GM19351 (cell line): ENCODE measurements at regions not wholly inside any gene's neighbourhood (a gene's known extent, or its start where the extent isn't known, plus 50 kb on each side); places are given as distances from the start of the nearest gene placed in this dataset.
"Not testable (repeated sequence)": the region's sequence is repeated elsewhere in the genome, so short reads cannot be mapped to it uniquely, and the experiment has no call there.

Experiments used
- ATAC-seq: cut with Tn5 transposase; IDR thresholded peaks from one replicate; pipeline ENCODE4 v1.9.1; 2021; ENCODE audit warnings: mild to moderate bottlenecking, moderate library complexity; ENCODE audit not compliant: unreplicated experiment

DNA sequence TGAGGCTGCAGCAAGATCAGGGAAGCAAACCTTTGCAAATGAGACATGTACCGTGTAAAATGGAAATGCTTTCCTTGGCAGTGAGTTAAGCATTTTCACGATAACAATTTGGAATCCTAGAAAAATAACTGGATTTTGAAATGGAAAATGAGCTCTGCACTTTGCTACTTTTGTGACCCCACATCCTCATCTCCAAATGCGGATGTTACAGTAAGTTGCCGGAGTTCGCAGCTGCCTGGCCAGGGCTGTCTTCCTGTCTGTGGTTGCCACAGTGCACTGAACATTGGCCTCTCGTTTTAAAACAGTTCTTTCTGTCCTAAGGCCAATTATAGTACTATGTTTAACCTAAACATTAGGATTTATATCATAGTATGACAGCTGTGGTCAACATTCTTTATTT is 136.2 kb upstream of the FZD8 start:
- no peak for ATAC-seq

DNA sequence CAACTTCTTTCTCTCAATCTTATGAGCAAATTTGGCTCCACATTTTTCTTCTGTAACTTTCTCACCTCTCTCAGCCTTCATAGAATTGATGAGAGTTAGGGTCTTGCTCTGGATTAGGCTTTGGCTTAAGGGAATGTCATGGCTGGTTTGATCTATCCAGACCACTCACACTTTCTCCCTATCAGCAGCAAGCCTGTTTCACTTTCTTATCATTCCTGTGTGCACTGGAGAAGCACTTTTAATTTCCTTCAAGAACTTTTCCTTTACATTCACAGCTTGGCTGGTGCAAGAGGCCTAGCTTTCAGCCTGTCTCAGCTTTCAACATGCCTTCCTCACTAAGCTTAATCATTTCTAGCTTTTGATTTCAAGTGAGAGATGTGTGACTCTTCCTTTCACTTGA is 134.5 kb upstream of the FZD8 start:
- not testable (repeated sequence) for ATAC-seq

DNA sequence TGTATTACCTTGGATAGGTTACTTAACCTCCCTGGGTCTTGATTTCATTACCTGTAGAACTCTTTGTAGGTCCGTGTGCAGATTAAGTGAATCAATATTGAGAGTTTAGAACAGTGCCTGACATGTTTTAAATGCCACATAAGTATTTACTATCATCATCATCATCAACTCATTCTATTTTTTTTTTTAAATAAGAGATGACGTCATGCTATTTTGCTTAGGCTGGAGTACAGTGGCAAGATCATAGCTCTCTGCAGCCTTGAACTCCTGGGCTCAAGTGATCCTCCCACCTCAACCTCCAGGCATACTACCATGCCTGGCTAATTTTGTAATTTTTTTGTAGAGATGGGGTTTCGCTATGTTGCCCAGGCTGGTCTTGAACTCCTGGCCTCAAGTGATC is 132.0 kb upstream of the FZD8 start:
- no peak for ATAC-seq

DNA sequence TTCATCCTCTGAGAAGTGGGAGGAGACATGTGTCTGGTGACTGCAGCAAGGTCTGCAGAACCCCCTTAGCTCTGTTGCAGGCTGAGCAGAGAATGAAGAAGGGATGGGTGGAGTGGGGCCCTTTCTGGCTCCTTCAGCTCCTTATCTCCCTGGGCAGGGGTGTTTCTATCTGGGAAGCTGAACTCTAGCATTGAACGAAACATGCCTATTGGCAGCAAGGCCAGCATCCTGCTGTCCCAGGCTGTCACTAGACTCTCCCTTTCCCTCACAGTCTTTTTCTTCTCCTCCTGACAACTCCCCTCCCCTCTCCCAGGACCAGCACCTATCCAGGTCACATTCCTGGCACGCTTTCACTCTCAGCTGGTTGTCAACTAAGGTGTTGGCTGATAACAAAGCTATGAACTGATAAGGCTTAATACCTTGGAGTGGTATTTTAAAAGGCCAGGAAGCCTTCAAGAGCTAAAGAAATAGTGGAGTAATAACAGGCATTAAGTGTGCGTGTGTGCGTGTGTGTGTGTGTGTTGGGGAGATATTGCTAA is 128.8 kb upstream of the FZD8 start:
- ATAC-seq, result no peak

DNA sequence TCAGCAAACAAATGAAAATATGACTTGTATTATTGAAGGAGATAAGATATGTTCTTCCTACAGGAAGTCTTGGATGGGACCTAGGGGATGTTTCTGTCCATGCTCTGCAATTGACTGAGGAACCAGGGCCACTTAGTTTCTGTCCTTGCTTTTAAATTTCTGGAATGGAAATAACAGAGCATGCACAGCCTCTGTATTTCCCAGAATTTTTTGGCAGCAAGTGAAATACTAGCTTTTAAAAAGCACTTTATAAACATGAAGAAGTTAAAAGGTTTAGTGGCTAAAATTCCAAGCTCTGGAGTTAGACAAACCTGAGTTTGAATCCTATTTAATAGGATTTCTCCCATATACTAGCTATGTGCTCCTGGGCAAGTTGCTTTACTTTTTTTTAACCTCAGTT is 127.7 kb upstream of the FZD8 start:
- no peak for ATAC-seq

DNA sequence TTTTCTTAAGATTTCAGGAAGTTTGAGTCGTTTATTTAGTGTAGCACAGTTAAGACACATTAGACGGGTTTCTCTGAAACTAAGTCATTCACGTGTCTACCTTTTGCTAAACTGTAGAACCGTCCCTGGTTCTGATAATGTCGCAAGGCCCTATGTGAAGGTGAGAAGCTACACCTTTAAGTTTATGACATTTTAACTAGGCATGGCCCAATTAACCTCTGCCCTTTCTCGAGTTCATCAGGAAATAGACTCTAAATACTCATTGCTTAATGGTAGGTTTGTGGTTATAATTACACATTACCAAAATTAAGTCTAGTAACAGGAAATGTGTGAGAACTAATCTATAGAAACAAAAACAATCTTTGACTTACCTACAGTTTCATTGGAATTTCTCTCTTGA is 126.6 kb upstream of the FZD8 start:
- no peak for ATAC-seq

DNA sequence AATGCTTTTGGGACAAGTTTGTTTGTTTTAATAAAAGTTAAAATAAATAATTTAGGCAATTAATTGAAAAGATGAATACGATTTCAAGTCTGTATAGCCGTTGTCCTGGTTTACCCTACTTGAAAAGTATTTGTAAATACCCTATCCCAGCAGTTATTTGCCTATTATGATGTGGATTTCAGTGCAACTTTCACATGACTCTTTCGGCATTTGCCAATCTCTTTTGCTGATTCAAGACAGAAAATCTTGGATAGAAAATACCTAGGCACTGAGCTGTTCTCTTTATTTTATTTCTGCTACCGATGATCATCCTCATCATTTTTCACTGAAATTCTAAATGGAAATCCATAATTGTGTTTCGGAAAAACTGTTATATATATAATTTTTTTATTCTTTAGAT is 125.9 kb upstream of the FZD8 start:
- ATAC-seq, result no peak

DNA sequence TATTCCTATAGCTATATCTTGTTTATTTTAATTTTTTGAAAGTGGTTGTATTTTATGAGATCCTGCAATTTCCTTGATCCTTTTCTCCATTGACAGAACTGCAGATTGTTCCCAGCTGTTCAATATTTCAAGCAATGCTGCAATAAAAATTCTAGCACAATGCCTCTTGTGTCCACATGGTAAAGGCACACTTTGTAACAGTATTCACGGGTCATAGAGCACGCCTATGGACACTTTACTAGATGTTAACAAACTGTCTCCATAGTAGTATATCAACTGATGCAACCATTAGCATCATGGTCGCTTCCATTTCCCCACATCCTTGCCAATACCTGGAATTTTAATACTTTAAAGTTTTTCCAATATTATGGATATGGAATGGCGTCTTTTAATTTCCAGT is 123.9 kb upstream of the FZD8 start:
- ATAC-seq, result no peak

DNA sequence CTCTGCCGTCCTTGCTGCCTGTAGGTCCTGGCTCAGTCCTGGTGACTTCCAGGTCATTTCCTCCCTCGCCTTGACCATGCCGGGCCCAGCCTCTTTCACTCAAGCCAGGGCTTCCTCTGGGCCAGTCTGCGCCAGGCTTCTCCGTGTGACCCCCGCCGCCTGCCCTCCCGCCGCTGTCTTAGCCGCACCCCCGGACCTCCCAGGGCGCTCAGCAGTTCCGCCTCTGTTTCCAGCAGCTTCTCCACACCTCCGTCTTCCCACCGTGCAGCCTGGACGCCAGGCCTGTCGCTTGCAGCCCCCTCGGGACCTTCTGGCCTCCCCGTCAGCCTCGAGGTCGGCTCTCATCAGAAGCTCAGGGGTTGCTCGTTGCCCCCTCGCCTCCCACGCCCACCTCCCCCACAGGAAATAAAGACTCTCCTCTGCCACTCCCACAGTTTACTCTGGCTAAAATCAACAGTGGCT is 123.0 kb upstream of the FZD8 start:
- ATAC-seq, result no peak

DNA sequence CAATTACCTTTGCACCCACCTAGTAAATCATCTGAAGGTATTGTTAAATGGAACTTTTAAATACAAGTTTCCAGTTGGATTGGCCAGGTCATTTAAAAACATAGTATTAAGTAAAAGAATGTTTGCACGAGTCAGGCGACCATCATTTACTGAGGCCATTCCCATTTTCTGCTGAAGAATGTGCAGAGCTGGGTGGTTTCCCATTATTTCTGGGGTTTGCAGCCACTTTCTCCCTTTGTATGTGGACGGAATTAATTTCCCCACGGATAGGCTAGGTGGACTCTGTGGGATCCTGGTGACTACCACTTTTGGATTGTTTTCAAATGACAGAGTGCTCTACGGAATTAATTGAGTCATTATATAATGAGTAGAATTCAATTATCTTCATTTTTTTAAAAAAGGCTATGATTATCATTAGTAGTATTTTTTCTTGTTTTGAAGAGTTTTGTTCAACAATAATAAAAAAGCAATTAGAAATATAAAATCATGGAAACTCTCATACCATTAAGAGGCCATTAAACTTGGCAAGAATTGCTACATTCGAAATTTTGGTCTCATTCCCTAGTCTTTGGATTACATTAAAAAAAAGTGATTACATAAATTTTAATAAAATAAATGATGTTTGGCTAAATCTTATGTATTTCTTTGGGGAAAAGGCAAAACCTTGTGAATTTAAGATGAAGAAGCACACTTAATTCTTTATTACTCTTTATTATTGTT is 120.4 kb upstream of the FZD8 start:
- no peak for ATAC-seq

DNA sequence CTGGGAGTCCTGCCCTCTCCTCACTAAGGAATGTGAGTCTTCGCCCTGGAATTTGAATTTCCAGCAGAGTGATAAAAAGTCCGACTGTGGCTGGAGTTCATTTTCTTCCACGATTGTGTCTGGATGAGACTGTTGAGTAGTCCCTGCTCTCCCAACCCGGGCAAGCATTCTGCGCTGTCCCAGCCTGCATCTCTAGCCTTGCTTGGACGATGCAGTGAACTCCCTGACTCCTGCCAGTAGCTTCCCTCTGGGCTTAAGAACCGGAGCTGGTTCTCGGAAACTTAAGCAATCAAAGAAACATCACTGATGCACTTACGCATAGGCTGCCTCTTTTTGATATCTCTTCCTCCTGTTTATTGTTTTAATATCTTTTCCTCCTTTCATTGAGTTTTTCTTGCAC is 116.0 kb upstream of the FZD8 start:
- ATAC-seq, result no peak

DNA sequence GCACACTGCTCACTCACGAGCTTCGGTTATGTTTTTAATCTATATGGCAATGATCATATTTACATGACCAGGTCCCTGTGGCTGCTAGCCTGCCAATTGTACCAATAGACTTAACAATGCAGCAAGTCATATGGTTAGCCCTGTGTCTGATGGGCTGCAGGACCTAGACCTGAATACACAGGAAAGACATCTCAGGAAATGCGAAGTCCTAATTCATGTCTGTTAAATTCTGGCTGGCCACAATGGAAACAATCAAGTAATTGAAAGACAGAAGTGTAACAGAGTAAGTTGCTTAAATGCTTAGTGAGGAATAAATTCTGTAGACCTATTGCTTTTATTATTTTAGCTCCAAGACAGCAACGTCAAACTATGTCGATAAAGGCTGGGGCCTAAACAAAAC is 112.4 kb upstream of the FZD8 start:
- ATAC-seq, result no peak

DNA sequence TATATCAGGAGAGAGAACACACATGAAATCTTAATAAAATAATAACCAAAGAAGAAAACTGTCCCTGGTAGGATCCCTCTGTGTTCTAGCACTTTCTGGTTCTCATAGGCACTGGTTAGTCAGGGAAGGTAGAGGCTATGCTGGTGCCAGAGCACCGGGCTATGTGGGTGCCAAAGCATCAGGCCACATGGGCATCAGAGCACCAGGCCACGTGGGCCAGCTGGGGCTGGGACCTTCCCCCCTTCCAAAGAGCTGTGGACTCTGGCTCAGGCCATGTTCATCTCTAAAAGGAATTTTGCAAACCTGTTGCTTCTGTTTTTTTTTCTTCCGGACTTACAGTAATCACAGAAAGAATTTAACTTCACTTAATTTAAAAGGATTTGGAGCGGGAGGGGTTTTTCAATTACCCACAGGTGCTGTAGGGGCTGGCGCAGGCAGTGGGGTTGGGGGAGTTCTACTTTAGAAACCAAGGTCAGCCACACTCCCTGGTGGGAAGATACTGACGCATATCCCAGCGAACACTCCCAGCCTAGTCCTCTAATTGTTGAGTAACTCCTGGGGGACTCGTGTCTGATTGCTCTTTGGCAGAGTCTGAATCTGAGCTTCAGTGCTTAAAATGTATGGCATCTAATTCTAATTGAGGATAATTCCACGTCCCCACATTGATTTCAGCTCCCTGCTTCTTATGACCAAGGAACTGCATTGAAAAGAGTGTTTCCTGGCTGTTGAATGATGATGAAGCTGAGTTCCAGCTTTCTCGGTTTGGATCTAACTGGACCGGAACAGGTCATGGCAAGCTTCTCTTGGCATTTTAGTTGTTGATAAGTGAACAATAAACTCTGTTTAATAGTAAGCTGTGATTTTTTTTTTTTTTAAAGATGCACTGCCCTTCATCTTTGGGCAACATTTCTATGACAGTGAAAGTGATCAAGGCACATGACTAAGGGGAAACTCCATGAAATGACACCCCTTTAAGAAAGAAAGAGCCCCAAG is 110.7 kb upstream of the FZD8 start:
- no peak for ATAC-seq

DNA sequence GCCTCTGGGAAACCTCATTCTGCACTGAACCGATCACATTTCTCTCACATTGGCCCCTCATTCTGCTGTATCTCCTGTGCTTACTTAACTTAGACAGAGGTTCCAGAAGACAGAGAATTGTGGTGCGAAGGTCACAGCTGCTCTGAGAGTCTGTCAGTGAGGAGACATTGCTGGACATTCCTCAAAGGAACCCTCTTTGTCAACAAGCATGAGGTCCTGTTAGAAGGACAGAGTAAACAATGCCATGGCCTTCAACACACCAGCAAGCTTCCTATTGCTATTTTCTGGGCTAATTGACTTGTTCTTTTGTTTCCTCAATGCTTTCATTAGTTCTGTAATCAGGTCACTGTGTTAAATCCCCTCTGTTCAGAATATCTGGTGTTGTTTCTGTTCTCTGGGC is 109.3 kb upstream of the FZD8 start:
- no peak for ATAC-seq

DNA sequence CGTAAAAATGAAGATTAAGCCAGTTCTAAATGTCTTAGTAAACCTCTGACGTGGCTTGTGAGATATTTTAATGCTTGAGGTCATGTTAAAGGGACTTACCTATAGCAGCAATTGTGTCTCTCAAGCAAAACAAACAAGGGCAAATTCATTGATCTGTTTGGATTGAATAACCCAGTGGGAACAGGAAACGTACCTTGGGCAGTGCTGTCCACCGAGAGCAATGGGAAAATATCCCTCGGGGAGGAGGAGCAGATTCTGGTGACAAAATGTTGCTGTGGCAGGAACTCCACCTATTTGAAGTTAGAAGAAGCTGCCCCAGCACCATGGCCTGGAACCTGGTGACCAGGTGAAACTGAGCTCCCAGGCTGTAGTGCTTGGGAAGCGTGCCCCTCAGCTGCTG is 107.1 kb upstream of the FZD8 start:
- ATAC-seq, result no peak

DNA sequence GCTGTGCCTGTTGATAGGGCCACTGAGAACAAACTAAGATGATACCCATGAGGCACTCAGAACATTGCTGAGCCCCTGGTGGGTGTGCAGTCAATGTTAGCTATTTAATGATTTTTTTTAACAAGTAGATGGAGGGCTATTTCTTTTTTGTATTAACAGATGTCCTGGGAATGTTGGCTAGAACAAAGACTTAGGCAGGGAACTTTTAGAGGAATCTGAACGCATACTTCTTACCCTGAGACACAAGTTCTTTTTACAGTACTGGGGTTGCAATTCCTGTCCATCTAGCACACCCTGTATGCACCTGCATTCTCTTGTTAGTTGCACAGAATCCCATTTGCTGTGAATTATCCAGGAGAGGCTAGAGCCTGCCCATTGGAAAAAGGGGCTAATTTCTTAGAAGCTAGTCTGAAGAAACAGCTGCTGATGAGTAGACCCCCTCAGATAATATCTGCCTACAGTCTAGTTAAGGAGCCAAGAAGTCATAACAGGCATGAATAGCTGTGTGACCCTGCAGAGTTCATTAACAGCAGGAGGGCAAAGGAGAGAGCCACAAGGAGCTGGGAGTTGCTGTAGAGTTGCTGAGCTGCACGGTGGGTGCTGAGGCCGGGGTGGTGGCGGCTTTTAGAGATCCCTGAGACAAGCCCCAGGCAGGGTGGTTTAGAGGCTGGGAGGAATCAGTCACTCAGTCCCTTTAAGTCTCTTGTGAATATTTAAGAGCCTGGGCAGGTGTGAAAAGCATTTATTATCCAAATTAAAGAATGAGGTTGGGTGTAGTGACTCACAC is 103.7 kb upstream of the FZD8 start:
- ATAC-seq, result no peak

DNA sequence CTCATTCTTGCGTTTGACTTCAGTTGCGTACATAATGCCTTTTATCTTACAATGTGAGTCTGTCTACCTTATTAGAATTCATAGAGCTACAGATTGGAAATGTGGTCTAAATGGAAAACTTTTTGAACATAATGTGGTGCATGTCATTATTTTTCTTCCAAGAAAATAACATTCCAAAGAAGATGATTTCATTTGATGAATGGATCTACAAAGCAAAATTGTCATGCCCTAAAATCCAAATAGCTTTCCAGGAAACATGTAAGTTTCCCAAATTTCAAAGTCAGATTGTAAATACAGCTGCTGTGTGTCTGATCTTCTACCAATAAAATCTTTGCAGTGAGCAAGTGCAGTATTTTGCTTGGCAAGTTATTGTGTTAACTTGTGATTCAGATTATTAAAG is 101.8 kb upstream of the FZD8 start:
- ATAC-seq, result no peak

DNA sequence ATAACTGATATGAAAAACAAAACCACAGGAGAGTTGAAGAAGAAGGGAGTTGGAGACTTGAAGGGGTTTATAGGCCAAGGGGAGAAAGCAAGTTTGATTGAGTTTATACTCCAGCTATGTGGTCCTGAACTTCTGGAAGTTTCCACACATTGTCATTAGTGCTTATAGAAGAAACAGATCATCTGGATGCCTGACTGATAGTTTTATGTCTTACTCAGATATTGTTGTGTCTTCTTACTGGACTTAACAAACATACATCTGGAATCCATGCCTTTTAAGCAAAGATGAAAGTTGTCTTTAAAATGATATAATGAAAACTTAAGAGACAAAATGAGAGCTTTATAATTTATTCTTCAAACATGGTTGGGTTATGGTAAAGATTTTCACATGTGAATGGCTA is 101.3 kb upstream of the FZD8 start:
- ATAC-seq, result no peak

DNA sequence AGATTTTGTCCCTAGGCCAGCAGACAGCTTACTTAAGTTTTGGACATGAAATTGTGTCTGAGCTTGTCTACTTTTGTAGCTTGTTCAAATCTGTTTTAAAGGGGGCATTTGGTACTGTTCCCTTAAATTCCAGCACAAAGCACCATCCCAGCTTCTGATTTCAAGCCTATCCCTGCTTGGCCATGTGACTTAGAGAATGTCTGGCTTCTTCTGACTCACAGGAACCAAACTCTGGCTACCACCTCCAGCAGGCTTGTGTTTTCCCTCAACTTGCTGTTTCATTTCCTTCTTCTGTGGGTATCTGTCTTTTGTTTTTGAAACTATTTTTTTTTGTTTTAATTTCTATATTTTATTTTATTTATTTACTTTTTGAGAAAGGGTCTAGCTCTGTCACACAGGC is 97.9 kb upstream of the FZD8 start:
- no peak for ATAC-seq

DNA sequence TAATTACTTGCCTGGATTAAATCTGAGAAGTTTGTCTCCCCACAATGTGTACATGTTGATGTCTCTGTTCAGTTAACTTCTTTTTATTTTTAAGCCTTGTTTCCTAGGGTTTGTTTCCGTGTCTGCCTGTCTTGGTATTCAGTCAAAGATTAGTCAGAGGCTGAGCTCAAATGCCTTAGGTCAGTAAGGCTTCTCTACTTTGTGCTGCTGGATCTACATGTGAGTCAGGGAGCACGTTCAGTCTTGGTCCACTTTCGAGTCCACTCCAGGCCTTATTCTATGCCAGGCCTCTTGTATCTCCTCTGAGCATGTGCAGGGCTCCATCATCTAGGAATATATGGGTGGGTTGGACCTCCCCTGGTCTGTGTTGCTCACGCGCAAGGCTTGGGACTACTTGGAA is 93.3 kb upstream of the FZD8 start:
- ATAC-seq, result no peak

DNA sequence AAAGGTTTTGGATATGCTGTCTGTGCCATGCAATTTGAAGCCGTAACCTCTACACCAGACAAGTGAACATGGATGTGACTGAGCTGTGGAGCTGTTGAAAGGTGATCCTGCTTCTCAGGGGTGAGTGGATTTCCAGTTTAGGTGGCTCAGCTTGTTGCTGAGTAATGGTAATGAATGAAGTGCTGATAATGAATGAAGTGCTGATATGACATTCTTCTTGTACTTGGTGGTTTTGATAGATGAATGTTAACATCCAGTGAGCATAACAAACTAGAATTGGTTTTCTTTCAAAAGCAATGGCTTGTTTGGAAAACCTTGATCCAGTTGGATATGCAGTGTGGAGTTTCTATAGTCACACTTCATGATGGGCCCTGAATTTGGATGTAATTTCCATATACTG is 89.7 kb upstream of the FZD8 start:
- no peak for ATAC-seq
